Dermis microvascular lymphatic vessel endothelial cell (primary cell): ENCODE measurements at regions not wholly inside any gene's neighbourhood (a gene's known extent, or its start where the extent isn't known, plus 50 kb on each side); places are given as distances from the start of the nearest gene placed in this dataset.
A peak's percentile ranks its signal among the peaks of the same experiment; 100 is the strongest.

Experiments used
- DNase-seq, 2 donors: peaks; one replicate each; pipeline versions ENCODE4 v3.0.0 to v3.0.0-alpha.2; 2010; ENCODE audit warnings: low read depth in 2 of 2

DNA sequence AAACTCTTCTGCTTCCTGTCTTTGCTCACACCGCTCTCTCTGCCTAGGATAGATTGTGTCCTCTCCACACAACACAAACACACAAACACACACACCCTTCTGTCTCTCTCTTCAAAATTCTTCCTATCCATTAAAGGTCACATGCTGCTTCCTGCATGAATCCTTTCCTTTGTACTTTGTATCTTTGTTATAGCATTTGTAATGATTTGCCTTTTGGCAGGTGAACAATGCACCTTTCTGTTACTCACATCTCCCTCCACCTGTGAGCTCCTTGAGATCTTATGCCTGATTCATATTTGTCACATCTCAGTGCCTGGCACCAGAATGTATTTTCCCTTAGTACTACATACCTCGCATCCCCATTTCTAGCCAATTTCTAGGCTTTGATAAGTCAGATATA is 251.4 kb upstream of the UMPS start:
- no peak for DNase-seq

DNA sequence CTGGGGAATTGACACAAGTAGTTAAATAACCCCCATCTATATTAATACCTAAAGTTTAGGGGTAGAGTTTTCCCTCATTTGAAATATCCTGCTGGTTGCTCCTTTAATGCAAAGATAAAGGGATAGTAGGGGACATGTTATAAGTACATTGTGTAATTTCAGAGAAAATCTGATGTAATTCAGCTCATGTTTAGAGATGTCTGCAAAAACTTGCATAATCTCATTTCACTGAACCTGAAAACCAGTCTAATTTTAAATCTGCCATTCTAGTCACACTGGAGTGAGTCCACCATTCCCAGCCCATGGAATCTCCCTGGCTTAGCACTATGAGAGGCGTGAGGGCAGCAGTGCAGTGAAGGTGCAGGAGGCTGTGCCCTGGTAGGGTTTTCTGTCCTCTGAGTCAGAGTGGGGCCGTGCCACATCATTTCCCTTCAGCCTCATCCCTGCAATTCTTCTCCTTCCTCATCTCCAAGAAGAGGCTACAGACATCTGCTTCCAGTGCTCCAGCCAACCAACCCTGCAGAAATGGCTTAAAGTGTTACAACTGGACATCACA is 246.3 kb upstream of the UMPS start:
- no peak for DNase-seq

DNA sequence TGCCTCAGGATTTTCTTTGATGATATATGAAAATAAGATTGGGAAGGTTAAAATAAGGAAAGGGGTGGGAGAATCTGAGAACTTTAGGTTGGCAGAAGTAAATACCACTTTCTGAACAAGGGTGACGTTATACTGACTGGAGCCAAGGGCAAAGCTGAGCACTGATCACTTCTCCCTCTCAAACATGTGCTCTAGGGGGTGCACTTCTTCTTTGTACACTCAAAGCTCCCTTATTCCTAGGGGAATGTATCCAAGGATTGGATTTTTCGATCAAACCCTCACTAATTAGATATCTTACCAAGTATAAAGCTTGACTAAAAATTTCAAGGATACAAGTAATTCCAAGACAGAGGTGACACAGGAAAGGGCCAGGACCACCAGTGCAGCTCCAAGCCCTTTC is 243.9 kb upstream of the UMPS start:
- no peak for DNase-seq

DNA sequence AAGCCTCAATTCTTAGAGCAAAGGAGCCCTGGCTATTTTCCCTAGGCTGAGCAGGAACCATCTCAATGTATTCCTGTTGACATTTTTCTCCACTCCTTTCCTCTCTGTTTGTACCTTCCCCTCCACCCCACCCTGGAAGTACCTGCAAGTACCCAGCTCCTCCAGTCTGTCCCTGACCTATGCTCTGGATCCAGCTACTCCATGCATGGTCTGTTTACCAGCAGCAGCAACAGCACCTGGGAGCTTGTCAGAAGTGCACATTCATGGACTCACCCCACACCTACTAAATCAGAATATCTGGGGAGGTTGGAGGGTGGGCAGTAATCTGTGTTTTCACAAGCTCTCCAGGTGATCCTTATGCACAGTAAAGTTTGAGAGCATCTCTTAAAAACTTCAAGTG is 240.7 kb upstream of the UMPS start:
- DNase-seq: no peak

DNA sequence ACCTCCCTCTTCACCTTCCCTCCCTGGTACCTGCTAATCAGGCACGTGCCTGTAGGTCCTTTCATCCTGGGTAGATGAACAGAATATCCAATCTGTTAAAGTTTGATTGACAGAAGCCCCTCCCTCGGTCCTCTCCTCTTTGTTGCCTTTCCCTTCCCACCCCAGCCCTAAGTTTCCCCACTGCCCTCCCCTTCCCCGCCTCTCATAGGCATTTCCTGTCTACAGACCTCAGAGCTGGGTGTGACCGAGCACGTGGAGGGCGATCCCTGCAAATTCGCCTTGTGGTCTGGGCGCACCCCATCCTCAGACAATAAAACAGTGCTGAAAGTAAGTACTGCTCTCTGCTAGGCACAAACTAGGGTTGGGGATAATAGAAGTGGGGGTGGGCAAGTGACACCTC is 239.2 kb upstream of the UMPS start:
- no peak for DNase-seq

DNA sequence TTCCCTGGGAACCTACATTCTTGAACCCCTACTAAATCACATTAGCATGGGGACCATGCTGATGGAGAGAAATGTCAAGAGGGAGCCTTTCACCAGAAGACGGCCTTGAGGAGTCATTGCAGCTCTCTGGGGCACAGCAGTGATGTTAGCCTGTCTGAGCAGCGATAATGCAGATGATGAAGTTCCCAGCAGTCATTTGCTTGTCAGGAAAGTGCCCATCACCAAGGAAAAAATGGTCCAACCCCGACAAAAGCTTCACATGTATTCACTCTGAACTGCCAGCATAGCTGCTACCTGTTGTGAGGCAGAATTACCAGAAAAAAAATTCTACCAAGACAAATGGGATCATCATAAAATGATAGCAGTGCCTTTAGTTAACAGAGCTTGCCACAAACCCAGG is 238.4 kb upstream of the UMPS start:
- no peak for DNase-seq

DNA sequence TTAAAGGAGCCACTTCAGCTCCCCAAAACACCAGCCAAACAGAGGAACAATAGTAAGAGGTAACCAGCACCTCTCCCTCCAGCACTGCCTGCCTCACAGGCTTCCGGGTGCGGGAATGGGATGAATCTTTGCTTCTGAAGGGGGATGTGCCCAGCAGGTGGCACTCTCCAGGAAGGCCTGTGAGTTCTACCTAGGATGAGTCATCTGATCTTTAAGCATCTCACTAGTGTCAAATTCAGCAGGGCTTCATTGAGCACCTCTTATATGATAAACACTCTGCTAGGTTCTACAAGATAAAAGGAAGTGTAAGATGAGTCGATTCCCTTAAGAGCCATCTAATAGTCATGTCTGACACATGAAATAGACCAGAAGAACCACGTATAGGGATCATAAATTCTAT is 237.4 kb upstream of the UMPS start:
- peak; percentile 21 to 68 for DNase-seq

DNA sequence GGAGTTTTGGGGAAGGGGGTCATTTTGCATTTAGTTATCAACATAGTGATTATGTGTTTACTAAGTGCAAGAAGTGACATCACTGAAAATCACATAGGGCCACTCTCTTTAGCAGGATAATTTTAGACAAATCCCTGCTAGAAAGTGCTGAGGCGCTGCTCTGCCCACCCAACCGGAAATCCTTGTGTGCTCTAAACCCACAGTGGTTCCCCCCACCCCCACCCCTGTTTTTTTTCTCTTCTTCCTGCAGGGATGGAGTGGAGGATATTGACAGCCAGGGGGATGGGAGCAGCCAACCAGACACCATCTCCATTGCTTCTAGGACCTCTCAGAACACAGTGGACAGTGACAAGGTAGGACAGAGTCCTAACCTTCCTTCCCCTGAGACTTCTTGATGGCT is 234.2 kb upstream of the UMPS start:
- no peak for DNase-seq

DNA sequence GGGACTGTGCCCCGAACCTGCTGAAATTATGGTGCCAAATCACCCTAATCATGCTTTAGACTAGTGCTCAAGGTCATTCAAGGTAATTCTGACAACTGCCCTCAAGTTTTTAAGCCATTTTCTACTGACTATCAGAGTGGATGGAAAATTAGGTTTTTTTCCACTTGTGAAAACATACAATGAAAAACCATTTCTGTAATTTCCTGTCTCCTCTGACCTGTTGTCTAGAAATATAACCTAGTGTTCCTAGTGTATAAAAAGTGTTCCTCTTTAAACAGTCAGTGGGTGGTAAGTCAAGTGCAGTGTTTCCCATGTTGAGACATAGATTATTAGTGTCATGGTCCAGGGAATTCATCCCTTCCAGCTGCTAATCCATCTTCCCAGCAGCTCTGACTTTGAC is 232.8 kb upstream of the UMPS start:
- DNase-seq: peak; percentile 24 to 33

DNA sequence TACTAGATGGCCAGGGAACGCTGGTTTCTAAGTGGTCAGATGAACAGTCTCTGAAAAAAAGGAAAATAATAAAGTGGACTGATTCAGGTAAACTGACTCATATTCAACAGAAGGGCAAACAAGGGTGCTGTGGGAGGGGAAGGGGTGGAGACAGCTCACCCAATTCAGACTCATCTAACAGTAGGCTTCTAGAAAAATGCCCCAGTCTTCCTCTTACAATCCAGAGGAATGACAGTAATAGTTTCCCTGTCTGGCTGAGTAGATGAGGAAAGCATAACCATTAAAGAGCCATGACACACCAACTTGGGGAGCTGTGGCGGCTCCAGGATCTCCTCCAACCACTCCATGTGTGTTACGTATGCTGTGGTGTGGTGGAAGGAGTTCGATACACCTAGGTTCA is 231.4 kb upstream of the UMPS start:
- DNase-seq: no peak

DNA sequence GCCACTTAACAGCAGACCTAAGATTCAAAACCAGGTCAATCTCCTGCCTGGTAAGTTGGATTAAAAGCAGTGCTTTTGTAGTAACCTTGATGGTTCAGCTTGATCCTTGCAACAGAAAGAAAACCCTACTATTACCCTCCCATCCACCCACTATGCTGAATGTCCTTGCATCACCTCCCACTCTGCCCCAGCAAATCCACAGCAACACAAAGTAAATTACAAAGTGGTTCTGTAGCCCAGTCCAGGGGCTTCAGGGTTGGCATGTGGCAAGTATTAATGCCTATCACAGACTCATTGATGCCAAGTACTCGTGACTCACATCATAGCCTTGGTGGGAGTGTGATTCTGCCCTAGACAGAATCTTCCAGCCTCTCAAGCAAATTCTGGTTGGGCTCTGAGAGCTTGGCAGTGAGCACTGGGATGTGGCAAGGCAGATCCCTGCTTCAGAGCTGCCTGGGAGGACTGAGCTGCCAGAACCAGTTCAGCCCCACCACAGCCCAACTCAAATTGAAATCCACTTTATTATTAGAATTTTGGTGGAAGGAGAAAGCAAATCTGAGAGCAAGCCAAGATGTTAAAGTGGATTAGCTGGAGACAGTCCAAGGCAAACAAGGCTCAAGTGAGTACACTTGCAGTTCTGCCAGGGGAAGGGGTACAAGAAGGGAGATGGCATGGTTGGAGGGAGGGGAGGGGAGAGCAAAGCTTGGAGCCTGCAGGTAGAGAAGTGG is 225.8 kb upstream of the UMPS start:
- peak in 1 of 2 donors; percentile 8 for DNase-seq

DNA sequence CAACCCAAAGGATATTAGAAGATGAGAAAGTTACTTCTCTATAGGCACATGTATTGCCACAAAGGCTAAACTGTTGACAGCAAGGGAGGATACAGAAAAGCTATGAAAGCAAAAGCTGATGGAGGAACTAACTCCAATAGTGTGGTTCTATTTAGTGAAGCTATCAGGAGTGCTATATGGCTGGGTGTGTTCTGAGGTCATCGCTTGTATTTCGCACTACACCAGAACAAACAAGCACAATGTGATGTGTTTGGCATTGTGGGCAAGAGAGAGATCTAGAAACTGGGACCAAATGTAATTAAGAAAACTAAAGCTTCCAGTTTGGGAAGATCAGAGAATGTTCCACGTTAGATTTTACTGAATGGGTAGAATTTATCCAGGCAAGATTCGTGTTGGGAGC is 220.4 kb upstream of the UMPS start:
- DNase-seq: no peak

DNA sequence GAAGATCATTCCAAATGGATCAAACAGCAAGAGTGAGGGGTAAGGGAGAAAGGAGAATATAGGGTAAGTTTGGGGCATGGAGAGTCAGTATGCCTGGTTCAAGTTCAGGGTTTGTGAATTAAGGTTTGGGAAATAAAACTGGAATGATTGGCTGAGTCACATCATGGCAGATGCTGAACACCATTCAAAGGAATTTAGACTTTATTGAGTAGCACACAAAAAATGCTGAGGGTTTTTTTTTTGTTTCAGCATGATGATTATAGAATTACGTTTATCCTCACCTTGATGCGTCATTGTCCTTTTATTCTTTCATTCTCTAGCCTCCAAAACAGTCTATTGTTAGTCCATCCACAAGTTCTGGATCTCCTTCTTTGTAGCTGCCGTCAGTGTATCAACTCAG is 220.0 kb upstream of the UMPS start:
- DNase-seq: no peak

DNA sequence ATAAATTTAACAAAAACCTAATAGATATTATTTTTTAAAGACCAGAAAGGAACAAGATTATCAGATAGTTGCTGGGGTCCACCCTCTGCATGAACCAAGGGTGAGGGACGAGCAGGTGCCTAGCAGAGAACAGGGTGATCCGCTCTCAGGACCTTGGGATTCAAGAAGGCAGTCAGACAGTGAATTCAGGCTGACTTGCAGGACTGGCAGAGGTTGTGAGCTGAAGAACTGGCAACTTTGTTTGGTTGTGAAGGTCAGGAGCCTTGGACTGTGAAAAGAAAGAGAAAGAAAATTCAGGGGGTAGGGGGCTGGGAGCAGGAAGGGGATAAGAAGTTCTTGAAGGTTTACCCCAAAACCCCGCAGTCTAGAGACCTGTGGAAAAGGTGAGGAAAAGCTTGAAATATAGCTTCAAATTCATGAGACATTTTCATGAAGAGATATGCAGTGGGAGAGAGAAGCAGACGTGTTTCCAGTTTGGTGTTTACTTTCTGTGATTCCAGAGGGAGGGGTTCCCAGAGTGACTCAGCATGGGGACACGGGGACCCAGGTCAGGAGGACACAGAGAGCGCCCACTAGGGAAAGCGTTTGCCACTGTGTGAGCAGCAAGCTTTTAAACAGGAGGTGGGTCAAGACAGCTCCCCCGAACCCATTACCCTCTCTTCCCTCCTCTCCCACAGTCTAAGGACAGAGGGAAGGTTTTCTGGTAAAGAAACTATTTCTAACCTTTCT is 217.2 kb upstream of the UMPS start:
- DNase-seq: no peak

DNA sequence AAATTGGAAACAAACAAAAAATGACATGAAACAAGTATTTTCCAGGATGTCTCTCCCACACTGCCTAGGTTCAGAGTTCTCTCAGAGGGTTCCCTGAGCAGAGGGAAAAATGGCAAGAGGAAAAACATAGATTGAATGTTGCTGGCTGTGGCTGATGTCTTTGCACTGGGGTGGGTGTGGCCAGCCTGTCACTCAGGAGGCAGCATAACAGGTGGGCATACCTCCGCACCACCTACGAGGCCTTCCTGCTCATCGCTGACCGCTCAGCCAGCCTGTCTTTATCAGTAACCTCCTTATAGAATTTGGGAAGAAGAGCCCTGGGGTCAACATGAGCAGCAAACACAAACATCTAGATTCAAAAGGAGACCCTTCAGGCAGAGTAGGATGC is 216.6 kb upstream of the UMPS start:
- no peak for DNase-seq

DNA sequence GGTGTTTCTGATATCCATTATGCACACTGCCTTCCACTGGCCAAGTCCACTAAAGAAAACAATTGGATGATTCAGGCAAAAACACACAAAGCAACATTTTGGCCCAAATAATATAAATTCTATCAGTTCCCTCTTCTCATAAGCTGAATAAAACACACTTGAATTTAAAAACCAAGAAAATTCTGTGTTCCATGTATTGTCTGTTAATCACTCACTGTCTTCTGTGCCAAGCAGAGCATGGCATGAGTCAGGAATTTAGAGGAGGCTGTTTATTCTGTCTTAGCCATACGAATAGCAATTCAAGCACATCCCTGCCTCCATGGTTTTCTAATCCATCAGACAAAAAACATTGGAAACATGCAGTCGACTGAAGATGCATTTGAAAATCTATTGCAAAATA is 215.6 kb upstream of the UMPS start:
- DNase-seq: no peak

DNA sequence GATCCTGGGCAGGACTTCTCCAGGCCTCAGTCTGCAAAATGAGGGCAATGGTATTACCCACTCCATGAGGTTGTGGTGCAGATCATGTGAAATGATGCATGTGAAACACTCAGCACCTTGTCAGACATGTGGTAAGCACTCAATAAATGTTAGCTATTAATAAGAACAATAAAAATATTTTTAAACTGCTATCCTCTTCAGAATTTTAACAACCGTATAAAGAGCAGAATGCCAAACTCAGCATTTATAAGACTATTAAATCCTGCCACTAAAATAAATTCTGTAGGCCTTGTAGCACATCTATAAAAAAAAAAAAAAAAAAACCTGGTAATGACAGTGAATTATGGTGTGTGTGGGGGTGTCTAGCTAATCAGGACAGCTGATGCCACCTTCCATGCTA is 213.9 kb upstream of the UMPS start:
- no peak for DNase-seq

DNA sequence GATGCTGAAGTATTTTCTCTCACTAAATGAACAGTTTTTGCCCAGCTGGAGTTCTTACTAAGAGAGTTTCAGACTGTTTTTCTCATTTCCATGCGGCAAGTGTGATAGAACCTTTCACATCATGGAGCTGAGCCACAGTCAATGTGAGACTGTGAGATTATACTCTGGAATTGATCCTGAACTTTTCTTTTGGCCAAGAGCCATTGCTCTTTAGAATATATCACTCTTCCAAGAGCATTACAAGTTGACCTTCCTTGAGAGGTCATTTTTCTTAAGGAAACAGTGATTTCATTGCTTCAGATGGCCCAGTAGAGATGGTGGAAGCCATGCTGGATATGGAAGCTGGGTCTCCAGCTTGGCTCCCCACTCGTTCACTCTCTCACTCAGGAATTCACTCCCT is 212.9 kb upstream of the UMPS start:
- no peak for DNase-seq

DNA sequence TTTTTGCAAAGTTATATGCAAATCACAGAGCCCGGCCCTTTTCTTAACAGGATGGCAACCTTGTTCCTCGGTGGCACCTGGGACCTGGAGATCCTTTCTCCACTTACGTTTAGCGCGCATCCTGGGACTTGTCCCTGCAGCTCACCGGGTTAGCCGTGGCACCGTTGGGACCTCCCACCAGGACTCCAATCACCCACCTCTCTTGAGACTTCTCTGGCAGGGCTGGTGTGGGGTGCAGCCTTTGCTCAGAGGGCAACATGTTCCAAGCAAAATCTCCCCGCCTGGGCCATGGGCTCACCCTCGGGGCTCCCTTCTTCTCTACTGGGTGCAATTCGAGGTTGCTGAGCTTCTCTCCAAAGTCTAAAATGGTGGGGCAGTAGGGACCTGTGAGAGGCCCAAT is 211.9 kb upstream of the UMPS start:
- DNase-seq: no peak

DNA sequence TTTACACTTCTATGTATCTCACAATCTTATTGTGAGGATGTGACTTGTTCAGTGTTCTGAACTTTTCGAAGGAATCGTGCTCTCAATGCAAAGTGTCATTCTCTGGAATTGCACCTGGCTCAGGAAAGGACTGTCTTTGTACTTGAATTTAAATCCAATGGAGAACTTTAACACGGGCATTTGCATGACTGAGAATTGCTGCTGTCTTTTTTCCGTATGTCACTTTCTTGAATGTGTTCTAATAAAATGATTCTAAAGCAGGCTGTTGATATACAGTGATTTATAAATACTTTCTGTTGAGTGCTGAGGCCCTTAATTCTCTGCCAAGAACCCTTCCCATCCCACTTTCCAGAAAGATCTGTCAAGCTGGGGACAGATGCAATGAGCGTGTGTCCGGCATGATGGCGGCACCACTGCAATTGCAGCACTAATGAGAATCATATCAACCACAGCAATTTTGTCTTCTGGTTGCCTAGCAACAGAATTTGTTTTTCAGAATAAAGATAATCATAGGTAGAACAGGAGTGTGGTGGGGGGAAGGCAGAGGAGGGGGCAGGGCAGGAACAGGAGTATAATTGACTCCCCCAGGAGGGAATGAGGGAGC is 210.6 kb upstream of the UMPS start:
- no peak for DNase-seq

DNA sequence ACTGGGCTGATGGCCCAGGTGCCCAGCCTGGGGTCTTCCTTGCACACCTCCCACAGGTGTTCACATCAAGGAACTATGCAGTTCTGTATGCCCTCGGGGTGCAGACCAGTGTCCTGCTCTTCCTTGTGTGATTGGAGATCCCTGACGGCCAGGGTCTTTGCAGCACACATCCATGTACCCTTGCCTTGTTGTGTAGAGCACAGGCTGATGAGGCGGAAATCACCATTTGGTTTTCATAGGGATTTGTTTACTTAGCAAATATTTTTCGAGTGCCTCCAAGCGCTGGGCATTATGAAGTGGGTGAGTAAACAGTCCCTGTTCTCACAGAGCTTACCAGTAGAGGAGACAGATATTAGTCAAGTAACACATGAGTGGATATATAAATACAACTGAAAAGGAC is 209.3 kb upstream of the UMPS start:
- DNase-seq: peak in 1 of 2 donors; percentile 13

DNA sequence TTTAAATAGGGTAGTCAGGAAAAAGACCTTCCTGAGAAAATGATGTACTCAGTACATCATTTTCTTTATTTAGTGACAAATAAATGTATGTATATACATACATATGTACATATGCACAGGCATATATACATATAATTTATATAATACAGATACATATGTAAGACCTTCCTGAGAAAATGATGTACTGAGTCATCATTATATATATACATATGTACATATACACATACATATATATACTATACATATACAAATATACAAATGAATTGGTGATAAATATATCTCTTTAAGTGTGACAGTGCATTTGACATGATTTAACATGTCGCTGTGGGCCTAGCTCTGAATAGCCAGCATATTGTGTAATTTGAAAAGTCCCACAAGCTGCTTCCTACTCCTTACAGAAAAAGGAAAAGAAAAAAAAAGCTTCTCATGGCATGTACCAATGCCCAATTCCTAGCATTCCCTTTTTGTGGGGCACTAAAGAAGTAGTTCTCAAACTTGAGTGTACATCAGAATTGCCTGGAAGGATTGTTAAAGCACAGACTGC is 208.1 kb upstream of the UMPS start:
- no peak for DNase-seq

DNA sequence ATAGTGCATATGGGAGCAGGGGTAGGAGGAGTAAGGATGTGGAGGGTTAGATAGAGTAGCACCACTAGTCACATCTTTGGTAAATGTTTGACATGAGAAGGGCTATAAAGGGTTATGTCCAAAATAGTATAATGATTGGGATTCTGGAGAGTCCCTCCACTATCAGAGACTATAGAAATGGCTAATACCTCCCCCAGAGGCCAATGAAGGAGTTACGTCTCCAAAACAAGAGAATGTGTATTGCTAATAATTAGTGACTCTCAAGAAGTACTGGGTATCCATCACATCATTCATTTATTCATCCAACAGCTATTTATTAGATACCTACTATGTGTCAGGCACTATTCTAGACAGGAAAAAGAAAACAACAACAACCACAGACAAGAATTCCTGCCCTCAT is 203.7 kb upstream of the UMPS start:
- DNase-seq: no peak
